ENCODE measurements at regions not wholly inside any gene's neighbourhood (a gene's known extent, or its start where the extent isn't known, plus 50 kb on each side); places are given as distances from the start of the nearest gene placed in this dataset.

DNA sequence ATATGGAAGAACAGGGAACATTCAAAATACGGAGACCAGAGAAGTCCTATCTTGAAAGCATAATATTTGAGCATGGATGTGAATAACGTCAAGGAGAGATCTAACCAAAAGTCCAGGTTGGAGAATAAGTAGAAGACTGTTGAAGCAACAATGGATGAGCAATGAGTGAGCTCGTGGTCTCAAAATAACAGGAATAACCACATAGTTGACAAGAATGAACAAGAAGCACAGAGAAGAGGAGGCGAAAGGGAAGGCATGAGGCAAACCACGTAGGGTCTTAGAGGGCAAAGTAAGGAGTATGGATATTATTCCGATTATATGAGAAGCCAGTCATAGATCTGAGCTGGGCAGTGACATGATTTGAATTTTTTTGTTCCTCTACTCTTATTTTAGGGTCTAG lies 710.2 kb downstream of the BRINP1 start:
- TF ChIP-seq, protein P1, sequence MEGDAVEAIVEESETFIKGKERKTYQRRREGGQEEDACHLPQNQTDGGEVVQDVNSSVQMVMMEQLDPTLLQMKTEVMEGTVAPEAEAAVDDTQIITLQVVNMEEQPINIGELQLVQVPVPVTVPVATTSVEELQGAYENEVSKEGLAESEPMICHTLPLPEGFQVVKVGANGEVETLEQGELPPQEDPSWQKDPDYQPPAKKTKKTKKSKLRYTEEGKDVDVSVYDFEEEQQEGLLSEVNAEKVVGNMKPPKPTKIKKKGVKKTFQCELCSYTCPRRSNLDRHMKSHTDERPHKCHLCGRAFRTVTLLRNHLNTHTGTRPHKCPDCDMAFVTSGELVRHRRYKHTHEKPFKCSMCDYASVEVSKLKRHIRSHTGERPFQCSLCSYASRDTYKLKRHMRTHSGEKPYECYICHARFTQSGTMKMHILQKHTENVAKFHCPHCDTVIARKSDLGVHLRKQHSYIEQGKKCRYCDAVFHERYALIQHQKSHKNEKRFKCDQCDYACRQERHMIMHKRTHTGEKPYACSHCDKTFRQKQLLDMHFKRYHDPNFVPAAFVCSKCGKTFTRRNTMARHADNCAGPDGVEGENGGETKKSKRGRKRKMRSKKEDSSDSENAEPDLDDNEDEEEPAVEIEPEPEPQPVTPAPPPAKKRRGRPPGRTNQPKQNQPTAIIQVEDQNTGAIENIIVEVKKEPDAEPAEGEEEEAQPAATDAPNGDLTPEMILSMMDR (IDR thresholded peaks at IDR 0.05; ENCODE audit: low read length): no peak
- no peak for TF ChIP-seq EZH2 (IDR thresholded peaks at IDR 0.05; ENCODE audit: borderline replicate concordance, low read length)

Measured in OCI-LY1 (cell line).